ENCODE measurements at regions not wholly inside any gene's neighbourhood (a gene's known extent, or its start where the extent isn't known, plus 50 kb on each side); places are given as distances from the start of the nearest gene placed in this dataset.

DNA sequence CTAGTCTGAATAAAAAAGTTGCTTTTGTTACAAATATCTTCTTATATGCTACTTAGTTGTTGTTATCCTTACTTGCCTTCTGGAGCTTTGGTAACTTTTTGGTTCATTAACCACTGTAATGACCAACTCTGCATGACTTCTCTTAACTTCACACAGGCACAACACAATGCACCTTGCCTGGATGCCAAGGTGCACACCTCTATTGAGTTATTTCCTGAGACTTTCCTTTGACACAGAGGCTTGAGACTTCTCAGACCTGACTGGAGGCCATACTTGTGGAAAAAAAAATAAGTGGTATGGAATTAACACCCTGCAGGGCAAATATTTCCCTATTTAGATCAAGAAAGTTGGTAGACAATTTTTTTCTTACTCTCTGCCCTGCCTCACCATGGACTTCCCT lies 1925.6 kb downstream of the EFNA5 start:
- intact Hi-C loops (cut with micrococcal nuclease) = no loop called here
- H3K4me2 ChIP-seq (ENCODE audit: low read length) = no peak overlapping the region
- ATAC-seq = no peak
- no peaks in the 10 kb centered on the region for H4K20me1 ChIP-seq (ENCODE audit: insufficient read depth)
- no peaks in the 10 kb centered on the region for H3K9me2 ChIP-seq (ENCODE audit: insufficient read depth)
- CTCF ChIA-PET = interaction anchor here (0.5 kb wide), 1 partner anchor 27 kb away, joined by 3 read pairs; no protein-coding TSS in a partner anchor
- RAD21 ChIA-PET (ENCODE audit: low non-redundant PET in 1 of 2, low total read pairs in 2 of 2, uncharacterized antibody in 2 of 2, unreplicated experiment in 2 of 2) = no interaction called here
- DNase-seq (ENCODE audit: low read depth, low spot score) = no peak
- H3K9me3 ChIP-seq (ENCODE audit: control insufficient read depth in 1 of 2, insufficient read depth in 1 of 2, low read depth in 1 of 2, low read length in 2 of 2) = no peaks in the 10 kb centered on the region
- H3K9ac ChIP-seq (ENCODE audit: low read length) = no peak overlapping the region
- no peaks in the 10 kb centered on the region for H3K79me2 ChIP-seq (ENCODE audit: insufficient read depth, low read length)
- H3K27me3 ChIP-seq (ENCODE audit: insufficient read depth, low read length) = no peaks in the 10 kb centered on the region
- H3K4me1 ChIP-seq (ENCODE audit: control insufficient read depth in 1 of 2, insufficient read depth in 2 of 2, low read length in 2 of 2) = no peaks in the 10 kb centered on the region
- H3K4me3 ChIP-seq (replicated peaks in 1 of 2; ENCODE audit: low read depth in 1 of 2, low read length in 2 of 2) = no peak overlapping the region
- H3K27ac ChIP-seq (ENCODE audit: low read depth, low read length) = no peak overlapping the region
- no peak for TF ChIP-seq SRF (IDR thresholded peaks at IDR 0.05; ENCODE audit: low read depth)
- no peak for TF ChIP-seq EZH2phosphoT487 (IDR thresholded peaks at IDR 0.05; ENCODE audit: borderline replicate concordance)
- TF ChIP-seq, protein P1, sequence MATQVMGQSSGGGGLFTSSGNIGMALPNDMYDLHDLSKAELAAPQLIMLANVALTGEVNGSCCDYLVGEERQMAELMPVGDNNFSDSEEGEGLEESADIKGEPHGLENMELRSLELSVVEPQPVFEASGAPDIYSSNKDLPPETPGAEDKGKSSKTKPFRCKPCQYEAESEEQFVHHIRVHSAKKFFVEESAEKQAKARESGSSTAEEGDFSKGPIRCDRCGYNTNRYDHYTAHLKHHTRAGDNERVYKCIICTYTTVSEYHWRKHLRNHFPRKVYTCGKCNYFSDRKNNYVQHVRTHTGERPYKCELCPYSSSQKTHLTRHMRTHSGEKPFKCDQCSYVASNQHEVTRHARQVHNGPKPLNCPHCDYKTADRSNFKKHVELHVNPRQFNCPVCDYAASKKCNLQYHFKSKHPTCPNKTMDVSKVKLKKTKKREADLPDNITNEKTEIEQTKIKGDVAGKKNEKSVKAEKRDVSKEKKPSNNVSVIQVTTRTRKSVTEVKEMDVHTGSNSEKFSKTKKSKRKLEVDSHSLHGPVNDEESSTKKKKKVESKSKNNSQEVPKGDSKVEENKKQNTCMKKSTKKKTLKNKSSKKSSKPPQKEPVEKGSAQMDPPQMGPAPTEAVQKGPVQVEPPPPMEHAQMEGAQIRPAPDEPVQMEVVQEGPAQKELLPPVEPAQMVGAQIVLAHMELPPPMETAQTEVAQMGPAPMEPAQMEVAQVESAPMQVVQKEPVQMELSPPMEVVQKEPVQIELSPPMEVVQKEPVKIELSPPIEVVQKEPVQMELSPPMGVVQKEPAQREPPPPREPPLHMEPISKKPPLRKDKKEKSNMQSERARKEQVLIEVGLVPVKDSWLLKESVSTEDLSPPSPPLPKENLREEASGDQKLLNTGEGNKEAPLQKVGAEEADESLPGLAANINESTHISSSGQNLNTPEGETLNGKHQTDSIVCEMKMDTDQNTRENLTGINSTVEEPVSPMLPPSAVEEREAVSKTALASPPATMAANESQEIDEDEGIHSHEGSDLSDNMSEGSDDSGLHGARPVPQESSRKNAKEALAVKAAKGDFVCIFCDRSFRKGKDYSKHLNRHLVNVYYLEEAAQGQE (IDR thresholded peaks at IDR 0.05; ENCODE audit: low read depth) = no peak
- TF ChIP-seq CBX3 (IDR thresholded peaks at IDR 0.05; ENCODE audit: low read depth) = no peak
- no peak for TF ChIP-seq ZNF274 (IDR thresholded peaks at IDR 0.05; ENCODE audit: low read depth, low read length)
- TF ChIP-seq EZH2 (IDR thresholded peaks at IDR 0.05) = no peak
- no peak for TF ChIP-seq ZFX (IDR thresholded peaks at IDR 0.05)
- no peak for TF ChIP-seq CEBPB (IDR thresholded peaks at IDR 0.05; ENCODE audit: low read depth)
- no peak for TF ChIP-seq ELF1 (IDR thresholded peaks at IDR 0.05; ENCODE audit: borderline replicate concordance, low read depth)
- TF ChIP-seq JUND (IDR thresholded peaks at IDR 0.05) = no peak
- TF ChIP-seq RAD21 (IDR thresholded peaks at IDR 0.05; ENCODE audit: low read depth) = no peak
- TF ChIP-seq TCF7L2 (IDR thresholded peaks at IDR 0.05; ENCODE audit: borderline replicate concordance, extremely low read depth, insufficient read depth, insufficient read length) = no peak
- no peak overlapping the region for H2AFZ ChIP-seq (ENCODE audit: low read depth, low read length, poor library complexity, severe bottlenecking)
- no peaks in the 10 kb centered on the region for H3K36me3 ChIP-seq (ENCODE audit: control insufficient read depth in 1 of 2, insufficient read depth in 2 of 2, low read length in 2 of 2)
- no TSS peak for BruUV-seq (replicated peaks)
- POLR2A ChIA-PET = no interaction called here

Data from HCT116 (cell line).